Right renal cortex interstitium (tissue), 3 donors: ENCODE measurements at regions not wholly inside any gene's neighbourhood (a gene's known extent, or its start where the extent isn't known, plus 50 kb on each side); places are given as distances from the start of the nearest gene placed in this dataset.

Experiments used
- DNase-seq, 3 donors: peaks; one replicate each; pipeline ENCODE4 v3.0.0-alpha.2; 2013; ENCODE audit warnings: low read depth in 3 of 3, low spot score in 2 of 3

- no peak for DNase-seq
These were observed 74.7 kb upstream of the TRPC4 start for GRCh38 chr13:37944081-37944868.

GRCh38 chr13:37942929-37943328 lies 73.4 kb upstream of the TRPC4 start:
- DNase-seq, result no peak

- no peak for DNase-seq
These were observed 65.0 kb upstream of the TRPC4 start for GRCh38 chr13:37934339-37935191.

- no peak for DNase-seq
These were observed 59.7 kb upstream of the TRPC4 start for GRCh38 chr13:37929308-37929707.

GRCh38 chr13:37927561-37927960 lies 58.0 kb upstream of the TRPC4 start:
- no peak for DNase-seq

GRCh38 chr13:37925878-37926473 lies 56.4 kb upstream of the TRPC4 start:
- DNase-seq, result no peak

GRCh38 chr13:37923236-37923635 lies 53.7 kb upstream of the TRPC4 start:
- DNase-seq, result no peak

- DNase-seq, result no peak
These were observed 49.8 kb upstream of the TRPC4 start for GRCh38 chr13:37919329-37919880.
